CD14-positive monocyte (primary cell): ENCODE measurements at regions not wholly inside any gene's neighbourhood (a gene's known extent, or its start where the extent isn't known, plus 50 kb on each side); places are given as distances from the start of the nearest gene placed in this dataset.

ENCODE experiments used
- DNase-seq, 3 donors: peaks; one replicate each; pipeline ENCODE4 v3.0.0-alpha.2; 2011 to 2022
- H2AFZ ChIP-seq: 2 replicates; pipeline ENCODE4 v1.6.0; 2012; ENCODE audit warnings: mild to moderate bottlenecking, low read depth, low read length, inconsistent platforms; ENCODE audit not compliant: insufficient read depth, poor library complexity, severe bottlenecking
- H3K27ac ChIP-seq, 2 donors: 1 replicate in 1 of 2; 2 replicates in 1 of 2; pipeline ENCODE4 v1.5.1; 2012 to 2013; ENCODE audit warnings: low read length in 2 of 2, control low read depth in 1 of 2, inconsistent platforms in 1 of 2, low read depth in 1 of 2, mild to moderate bottlenecking in 1 of 2
- H3K27me3 ChIP-seq, 2 donors: one replicate each; pipeline versions ENCODE4 v1.6.0 to v1.6.1; 2011 to 2013; ENCODE audit warnings: low read length in 2 of 2; ENCODE audit not compliant: control insufficient read depth in 2 of 2, insufficient read depth in 2 of 2
- H3K36me3 ChIP-seq, 2 donors: replicated peaks in 1 of 2; 1 replicate in 1 of 2; 2 replicates in 1 of 2; pipeline versions ENCODE4 v1.5.1 to v1.6.1; 2012 to 2013; ENCODE audit warnings: low read length in 2 of 2, control low read depth in 1 of 2, inconsistent platforms in 1 of 2, mild to moderate bottlenecking in 1 of 2; ENCODE audit not compliant: insufficient read depth in 2 of 2, control insufficient read depth in 1 of 2
- H3K4me1 ChIP-seq, 2 donors: 1 replicate in 1 of 2; 2 replicates in 1 of 2; pipeline versions ENCODE4 v1.5.1 to v1.6.1; 2012 to 2013; ENCODE audit warnings: low read length in 2 of 2, control low read depth in 1 of 2, inconsistent platforms in 1 of 2, mild to moderate bottlenecking in 1 of 2, moderate library complexity in 1 of 2; ENCODE audit not compliant: insufficient read depth in 2 of 2, control insufficient read depth in 1 of 2
- H3K4me2 ChIP-seq: replicated peaks from 2 replicates; pipeline ENCODE3; 2012; ENCODE audit warnings: low read length, moderate library complexity, mild to moderate bottlenecking; ENCODE audit not compliant: poor library complexity, severe bottlenecking; ENCODE audit errors: extremely low read depth
- H3K4me3 ChIP-seq, 3 experiments: fragments of 200-600 bp in 1 of 3; sonication (generic) in 1 of 3; replicated peaks in 1 of 3; 1 replicate in 2 of 3; 2 replicates in 1 of 3; pipeline ENCODE4 v1.5.1; 2011 to 2013; ENCODE audit warnings: low read length in 3 of 3, mild to moderate bottlenecking in 3 of 3, control low read depth in 2 of 3, low read depth in 2 of 3, inconsistent platforms in 1 of 3, moderate library complexity in 1 of 3
- H3K79me2 ChIP-seq: 2 replicates; pipeline ENCODE4 v1.6.0; 2012; ENCODE audit warnings: mild to moderate bottlenecking, control low read depth, inconsistent platforms, low read length, moderate library complexity; ENCODE audit not compliant: insufficient read depth
- H3K9ac ChIP-seq: 2 replicates; pipeline ENCODE4 v1.6.0; 2017; ENCODE audit warnings: low read length, mild to moderate bottlenecking; ENCODE audit not compliant: insufficient read depth, poor library complexity, severe bottlenecking
- H3K9me3 ChIP-seq, 2 donors: replicated peaks in 1 of 2; 1 replicate in 1 of 2; 2 replicates in 1 of 2; pipeline versions ENCODE4 v1.5.1 to v1.6.1; 2012 to 2013; ENCODE audit warnings: low read length in 2 of 2, control low read depth in 1 of 2; ENCODE audit not compliant: control insufficient read depth in 1 of 2, insufficient read depth in 1 of 2
- H4K20me1 ChIP-seq: 2 replicates; pipeline ENCODE4 v1.6.0; 2012; ENCODE audit warnings: mild to moderate bottlenecking, low read length, control low read depth, moderate library complexity; ENCODE audit not compliant: insufficient read depth
- H3K27ac Mint-ChIP-seq, 7 donors: one replicate each; pipeline ENCODE4 v1.8.0; 2020; ENCODE audit warnings: mild to moderate bottlenecking in 7 of 7, mixed read lengths in 7 of 7, moderate library complexity in 6 of 7, inconsistent platforms in 2 of 7
- H3K27me3 Mint-ChIP-seq, 3 donors: one replicate each; pipeline ENCODE4 v1.8.0; 2021 to 2022; ENCODE audit warnings: low read depth in 3 of 3, mild to moderate bottlenecking in 3 of 3, mixed read lengths in 3 of 3, moderate library complexity in 3 of 3, inconsistent platforms in 1 of 3
- H3K36me3 Mint-ChIP-seq, 2 donors: one replicate each; pipeline ENCODE4 v1.8.0; 2020; ENCODE audit warnings: mixed read lengths in 2 of 2, inconsistent platforms in 1 of 2, mild to moderate bottlenecking in 1 of 2
- H3K4me1 Mint-ChIP-seq: one replicate; pipeline ENCODE4 v1.8.0; 2020; ENCODE audit warnings: mild to moderate bottlenecking, mixed read lengths
- H3K4me3 Mint-ChIP-seq, 2 donors: one replicate each; pipeline ENCODE4 v1.8.0; 2020; ENCODE audit warnings: mild to moderate bottlenecking in 2 of 2, mixed read lengths in 2 of 2, moderate library complexity in 1 of 2
- H3K9me3 Mint-ChIP-seq, 7 donors: one replicate each; pipeline ENCODE4 v1.8.0; 2020 to 2022; ENCODE audit warnings: mixed read lengths in 7 of 7, mild to moderate bottlenecking in 6 of 7, moderate library complexity in 6 of 7, inconsistent platforms in 2 of 7
- CTCF ChIP-seq: fragments of 200-600 bp; IDR thresholded peaks from one replicate; pipeline ENCODE4 v1.8.0; 2022; ENCODE audit warnings: antibody characterized with exemption, mild to moderate bottlenecking
- WGBS: methylation state at CpG from one replicate; pipeline ENCODE4 v1.1.5; 2013; ENCODE audit warnings: missing lambda C conversion rate; ENCODE audit not compliant: insufficient coverage; 5-methylcytosine and 5-hydroxymethylcytosine counted together
- intact Hi-C, 2 donors: fragments of 100-400 bp; cut with micrococcal nuclease; formaldehyde crosslinking; loops; one replicate each; pipeline versions ENCODE4 v1.15.0 to v1.15.1; 2023

- peaks cover 27% of the 10 kb centered on the region for H3K4me1 Mint-ChIP-seq
- 88% methylated on average over 10 of the region's 20 CpGs for WGBS
- no peaks in the 10 kb centered on the region for H3K79me2 ChIP-seq
- H4K20me1 ChIP-seq, result no peaks in the 10 kb centered on the region
- H3K36me3 Mint-ChIP-seq, result no peaks in the 10 kb centered on the region
- H3K4me3 ChIP-seq, result no peak overlapping the region
- H2AFZ ChIP-seq, result no peak overlapping the region
- no peaks in the 10 kb centered on the region for H3K9me3 ChIP-seq
- H3K27me3 ChIP-seq, result no peaks in the 10 kb centered on the region
- DNase-seq, result no peak
- no peak for TF ChIP-seq CTCF
- H3K27ac Mint-ChIP-seq, result no peak overlapping the region
- no peak overlapping the region for H3K27ac ChIP-seq
- H3K27me3 Mint-ChIP-seq, result peaks cover 1 to 5% (median 5%) of the 10 kb centered on the region in 3 donors
- peaks cover 0 to 18% of the 10 kb centered on the region in 2 donors for H3K4me1 ChIP-seq
- no peaks in the 10 kb centered on the region for H3K36me3 ChIP-seq
- H3K9me3 Mint-ChIP-seq, result peaks cover 0 to 1% (median 0%) of the 10 kb centered on the region in 7 donors
- no peak overlapping the region for H3K9ac ChIP-seq
- no peak overlapping the region for H3K4me3 Mint-ChIP-seq
- intact Hi-C loops, result no loop called here
- no peak overlapping the region for H3K4me2 ChIP-seq
Measured at GRCh38 chr14:106850913-106851825, 1324.8 kb downstream of the TMEM121 start.

DNA sequence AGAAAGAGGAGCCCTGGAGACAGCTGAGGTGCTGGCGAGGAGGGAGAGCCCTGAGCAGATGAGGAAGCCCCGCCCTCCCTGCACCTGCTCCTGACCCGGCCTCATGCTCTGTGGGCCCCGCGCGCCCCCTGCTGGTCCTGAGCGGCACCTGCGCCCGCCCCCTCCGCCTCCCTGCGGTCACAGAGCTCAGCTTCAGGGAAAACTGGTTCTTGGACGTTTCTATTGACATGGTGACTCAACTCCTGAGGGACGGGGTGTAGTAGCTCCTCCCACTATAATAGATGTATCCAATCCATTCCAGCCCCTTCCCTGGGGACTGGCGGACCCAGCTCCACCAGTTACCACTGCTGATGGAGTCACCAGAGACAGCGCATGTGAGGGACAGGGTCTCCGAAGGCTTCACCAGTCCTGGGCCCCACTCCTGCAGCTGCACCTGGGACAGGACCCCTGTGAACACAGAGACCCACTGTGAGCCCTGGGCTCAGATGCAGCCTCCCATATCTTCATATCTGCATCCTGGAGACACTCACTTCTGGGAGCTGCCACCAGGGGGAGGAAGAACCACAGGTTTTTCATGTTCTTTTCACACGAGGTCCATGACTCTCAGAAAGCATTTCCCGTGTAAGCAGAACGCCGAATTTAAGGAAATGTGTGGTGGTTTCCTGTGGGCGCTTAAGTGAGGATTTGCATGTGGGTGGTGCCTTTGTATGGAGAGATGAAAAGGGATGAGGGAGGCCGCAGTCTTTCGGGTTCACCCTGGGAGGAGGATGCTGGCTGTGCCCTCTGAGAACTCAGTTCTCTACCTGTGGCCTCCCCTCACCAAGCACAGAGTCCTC is 1346.4 kb downstream of the TMEM121 start:
- no peaks in the 10 kb centered on the region for H3K79me2 ChIP-seq
- Mint-ChIP-seq H3K9me3 (no peaks in the 10 kb centered on the region), H3K36me3 (no peaks in the 10 kb centered on the region), H3K4me3 (peak overlapping the region; percentile 12 to 69), H3K27ac (peak overlapping the region in 4 of 7 donors; percentile 35 to 62 (median 38)), H3K4me1 (peaks cover 26% of the 10 kb centered on the region), H3K27me3 (peaks cover 3% of the 10 kb centered on the region in 3 donors)
- H3K27me3 ChIP-seq, result no peaks in the 10 kb centered on the region
- no peak overlapping the region for H3K27ac ChIP-seq
- no peaks in the 10 kb centered on the region for H3K36me3 ChIP-seq
- WGBS, result 8% methylated on average over 10 of the region's 23 CpGs
- H3K9ac ChIP-seq, result no peak overlapping the region
- peak overlapping the region in 1 of 3 experiments; percentile 43 for H3K4me3 ChIP-seq
- peaks cover 8 to 10% of the 10 kb centered on the region in 2 donors for H3K4me1 ChIP-seq
- H3K9me3 ChIP-seq, result no peaks in the 10 kb centered on the region
- no peaks in the 10 kb centered on the region for H4K20me1 ChIP-seq
- intact Hi-C loops, result no loop called here
- no peak overlapping the region for H2AFZ ChIP-seq
- H3K4me2 ChIP-seq, result peak overlapping the region; percentile 50
- DNase-seq, result peak; percentile 63 to 79 (median 65)
- peak; percentile 88 for TF ChIP-seq CTCF
